ENCODE measurements at regions not wholly inside any gene's neighbourhood (a gene's known extent, or its start where the extent isn't known, plus 50 kb on each side); places are given as distances from the start of the nearest gene placed in this dataset.

DNA sequence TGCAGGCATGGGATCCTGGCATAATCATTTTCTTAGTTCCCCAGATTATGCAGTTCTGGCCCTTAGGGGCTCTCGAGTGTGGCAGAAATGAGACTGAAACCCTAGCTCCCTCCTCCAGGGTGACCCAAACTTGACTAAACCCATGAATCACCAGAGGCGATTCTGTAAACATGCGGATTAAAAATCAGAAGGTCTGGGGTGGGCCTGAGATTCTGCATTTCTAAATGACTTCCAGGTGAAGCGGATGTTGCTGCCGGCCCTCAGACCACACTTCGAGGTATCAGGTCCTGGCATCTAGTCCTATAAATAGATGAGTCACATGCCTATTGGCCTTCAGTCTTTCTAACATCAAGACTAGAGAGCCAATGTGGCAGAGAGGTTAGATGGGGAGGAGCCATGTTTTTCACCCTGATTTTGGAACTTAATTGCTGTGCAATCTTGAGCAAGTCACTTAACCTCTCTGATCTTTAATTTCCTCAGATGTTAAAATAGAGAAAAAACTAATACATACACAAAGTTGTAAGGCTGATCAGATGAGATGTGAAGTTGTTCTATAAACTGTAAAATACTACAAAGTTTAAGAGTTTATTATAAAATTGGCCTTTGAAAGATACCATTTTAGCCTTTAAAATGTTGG is 431.2 kb downstream of the FOXO1 start:
- no peak overlapping the region for H3K4me3 ChIP-seq (ENCODE audit: low read depth, low read length)

DNA sequence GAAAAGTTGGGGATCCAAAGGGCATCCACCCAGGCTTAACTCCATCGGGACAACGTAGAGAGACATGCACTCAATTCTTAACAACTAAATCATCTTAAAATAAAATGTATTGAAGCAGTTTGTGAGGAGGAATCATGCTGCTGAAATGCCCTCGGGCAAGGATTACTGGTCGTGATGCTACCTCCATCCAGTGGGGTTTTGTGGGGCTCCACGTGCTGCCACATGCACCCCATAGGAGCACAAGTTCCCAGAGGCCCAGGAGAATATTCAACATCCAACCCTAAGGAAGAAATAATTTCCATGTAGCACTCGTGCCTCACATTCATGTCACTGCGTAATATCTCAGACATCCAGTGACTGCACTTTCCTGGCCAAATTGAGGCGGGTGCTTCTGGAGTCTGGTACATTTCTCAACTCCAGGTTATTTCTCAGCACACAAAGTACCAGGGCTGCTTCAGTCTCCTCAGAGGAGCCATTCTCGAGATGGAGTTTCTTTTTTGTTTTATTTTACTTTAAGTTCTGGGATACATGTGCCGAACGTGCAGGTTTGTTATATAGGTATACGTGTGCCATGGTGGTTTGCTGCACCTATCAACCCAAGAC is 429.8 kb downstream of the FOXO1 start:
- no peak overlapping the region for H3K4me3 ChIP-seq (ENCODE audit: low read depth, low read length)

DNA sequence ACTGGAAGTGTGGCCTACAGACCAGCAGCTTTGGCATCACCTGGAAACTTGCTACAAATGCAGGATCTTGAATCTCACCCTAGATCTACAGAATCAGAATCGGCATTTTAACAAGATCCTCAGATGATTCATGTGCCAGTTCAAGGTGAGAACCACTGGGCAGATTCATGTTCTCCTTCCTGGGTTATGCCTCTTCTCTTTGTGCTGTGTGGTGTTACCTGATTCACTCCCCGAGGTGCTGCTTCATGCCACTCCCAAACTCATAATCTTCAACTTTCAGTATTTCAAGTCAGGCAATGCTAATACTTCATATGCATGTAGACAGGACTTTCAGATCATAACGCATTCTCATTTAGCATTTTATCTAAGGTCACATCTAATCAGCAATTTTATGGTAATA is 427.7 kb downstream of the FOXO1 start:
- no peak overlapping the region for H3K4me3 ChIP-seq (ENCODE audit: low read depth, low read length)

DNA sequence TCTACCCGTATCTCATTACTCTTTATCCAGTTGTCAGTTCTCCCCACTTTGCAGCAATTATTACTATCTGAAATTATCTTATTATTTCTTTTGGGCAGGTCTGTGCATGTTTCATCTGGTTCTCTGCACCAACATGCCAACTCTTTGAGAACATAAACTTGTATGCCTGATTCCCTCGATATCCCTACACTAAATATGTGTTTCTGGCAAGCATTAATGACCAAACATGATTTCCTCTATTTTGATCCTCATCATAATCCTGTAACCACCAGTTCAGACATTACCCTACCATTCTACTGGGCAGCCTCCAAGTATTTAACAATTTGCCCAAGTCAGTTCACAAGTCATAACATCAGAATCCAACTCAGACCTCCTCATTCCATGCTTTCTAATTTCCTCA is 426.1 kb downstream of the FOXO1 start:
- H3K4me3 ChIP-seq (ENCODE audit: low read depth, low read length), result no peak overlapping the region

DNA sequence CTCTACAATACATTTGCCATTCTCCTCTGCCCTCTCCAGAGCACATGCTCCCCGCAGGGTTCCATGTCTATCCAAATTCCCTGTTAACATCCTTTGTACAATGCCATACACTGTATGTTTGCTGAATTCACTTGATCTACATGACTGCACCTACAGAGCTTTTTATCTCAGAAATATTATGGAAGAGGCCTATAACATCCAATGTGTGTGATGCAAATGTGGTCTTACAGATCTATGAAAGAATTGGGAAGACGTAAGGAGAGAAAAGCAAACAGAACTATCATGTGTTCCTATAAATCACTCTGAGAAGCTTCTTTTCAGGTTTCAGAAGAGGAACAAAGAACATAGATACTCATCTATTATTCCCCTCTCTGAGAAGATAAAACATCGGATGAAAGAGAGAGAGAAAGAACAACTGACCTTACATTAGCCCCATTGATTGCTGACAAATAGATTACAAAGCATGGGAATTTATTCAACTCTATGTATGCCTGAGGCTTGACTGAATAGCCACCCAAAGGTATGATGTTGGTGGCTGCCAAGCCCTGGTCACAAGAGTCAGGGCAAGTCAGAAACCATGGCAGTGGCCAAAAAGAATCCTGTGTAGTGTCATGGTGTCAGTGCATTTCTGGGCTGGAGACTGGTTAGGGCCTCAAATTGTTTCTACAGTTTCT is 425.2 kb downstream of the FOXO1 start:
- H3K4me3 ChIP-seq (ENCODE audit: low read depth, low read length), result no peak overlapping the region

DNA sequence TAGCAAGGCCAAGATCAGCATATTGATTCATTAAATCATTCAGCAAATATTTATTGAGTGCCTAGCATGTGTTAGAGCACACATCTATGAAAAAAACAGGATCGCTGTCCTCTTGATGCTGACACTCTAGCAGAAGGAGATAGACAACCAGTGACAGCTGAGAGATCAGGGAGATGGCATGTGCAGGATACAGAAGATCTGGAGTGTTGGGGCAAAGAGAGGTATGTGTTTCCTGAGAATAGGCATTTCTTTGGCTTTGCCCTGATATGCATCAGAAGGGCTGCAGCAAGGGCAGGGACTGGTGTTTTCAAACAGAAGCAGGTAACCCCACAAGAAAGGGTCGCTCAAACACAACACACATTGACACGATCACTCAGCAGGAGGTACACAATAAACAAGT is 423.4 kb downstream of the FOXO1 start:
- no peak overlapping the region for H3K4me3 ChIP-seq (ENCODE audit: low read depth, low read length)

DNA sequence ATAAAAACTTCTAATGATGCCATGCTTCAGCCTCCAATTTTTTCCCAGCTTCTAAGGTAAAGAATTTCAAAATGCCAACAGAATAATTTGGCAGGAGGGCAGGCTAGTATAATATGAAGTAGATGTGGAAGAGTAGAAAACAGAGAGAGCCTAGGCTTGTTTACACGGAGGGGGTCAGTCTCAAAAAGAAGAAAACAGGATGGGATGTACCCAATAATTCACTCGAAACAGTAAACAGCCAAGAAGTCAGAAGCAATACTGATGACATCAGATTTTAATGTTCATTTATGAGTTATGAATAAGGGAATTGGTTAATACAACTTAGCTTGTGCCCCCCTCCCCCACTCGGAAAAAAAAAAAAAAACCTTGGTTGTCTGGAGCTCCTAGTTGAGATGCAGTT is 422.5 kb downstream of the FOXO1 start:
- no peak overlapping the region for H3K4me3 ChIP-seq (ENCODE audit: low read depth, low read length)

DNA sequence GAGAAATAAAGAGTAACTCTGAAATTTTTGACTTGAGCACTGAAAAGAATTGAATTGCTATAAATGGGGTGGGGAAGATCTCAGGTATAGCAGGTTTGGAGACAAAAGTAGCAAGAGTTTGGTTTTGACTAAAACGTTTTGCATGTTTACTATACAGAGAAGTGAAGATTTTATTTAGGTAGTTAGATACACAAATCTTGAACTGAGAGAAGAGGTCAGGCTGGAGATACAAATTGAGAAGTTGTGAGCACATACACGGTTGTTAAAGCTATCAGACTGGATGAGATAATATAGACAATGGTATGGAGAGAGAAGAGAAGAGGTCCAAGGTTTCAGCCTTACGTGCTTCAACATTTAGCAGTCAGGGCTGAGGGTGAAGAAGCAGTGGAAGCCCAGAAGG is 420.9 kb downstream of the FOXO1 start:
- H3K4me3 ChIP-seq (ENCODE audit: low read depth, low read length), result no peak overlapping the region

DNA sequence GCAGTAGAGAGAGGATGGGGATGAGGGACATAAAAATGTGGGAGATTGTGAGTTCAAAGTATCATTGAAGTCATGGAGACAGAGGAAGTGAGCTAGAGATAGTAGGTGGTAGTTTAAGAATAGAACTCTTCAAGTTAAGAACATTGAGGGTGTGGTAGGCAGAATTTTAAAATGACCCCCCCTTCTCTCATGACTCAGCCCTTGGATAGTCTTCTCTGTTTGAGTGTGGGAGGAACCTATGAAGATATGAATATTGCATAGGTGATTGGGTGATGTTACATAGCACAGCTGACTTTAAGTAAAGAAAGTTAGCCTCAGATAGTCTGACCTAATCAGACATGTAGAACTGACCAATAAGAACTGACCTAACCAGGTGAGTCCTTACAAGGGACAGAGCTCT is 418.6 kb downstream of the FOXO1 start:
- no peak overlapping the region for H3K4me3 ChIP-seq (ENCODE audit: low read depth, low read length)

DNA sequence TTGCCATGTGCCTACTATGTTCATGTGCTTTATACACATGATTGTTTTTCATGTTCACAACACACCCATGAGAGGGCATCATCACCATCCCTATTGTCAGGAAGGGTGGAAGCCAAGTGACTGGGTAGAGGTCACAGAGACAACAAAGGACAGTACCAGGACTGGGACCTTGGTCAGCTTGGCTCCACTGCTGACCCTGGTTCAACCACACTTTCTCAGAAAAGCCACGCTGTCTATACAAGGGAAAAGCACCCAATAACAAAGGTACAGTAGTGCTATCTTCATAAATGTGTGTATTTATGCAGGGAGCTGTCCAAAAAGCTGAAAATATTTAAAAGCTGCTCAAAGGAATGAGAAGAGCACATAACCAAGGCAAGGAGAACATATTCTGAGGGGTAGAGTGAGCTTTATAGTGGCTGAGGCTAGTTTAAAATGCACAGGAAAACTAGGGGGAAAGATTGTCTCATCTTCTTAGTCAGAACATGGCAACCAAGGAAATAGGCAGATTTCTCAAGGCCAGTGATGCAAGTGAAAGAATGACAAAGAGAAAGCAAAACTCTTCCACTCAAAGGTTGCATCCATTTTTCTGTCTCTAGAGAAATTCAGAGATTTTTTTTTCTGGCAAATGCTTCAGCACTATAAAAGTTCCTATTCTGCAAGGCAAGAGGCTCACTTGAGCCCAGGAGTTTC is 415.0 kb downstream of the FOXO1 start:
- no peak overlapping the region for H3K4me3 ChIP-seq (ENCODE audit: low read depth, low read length)

DNA sequence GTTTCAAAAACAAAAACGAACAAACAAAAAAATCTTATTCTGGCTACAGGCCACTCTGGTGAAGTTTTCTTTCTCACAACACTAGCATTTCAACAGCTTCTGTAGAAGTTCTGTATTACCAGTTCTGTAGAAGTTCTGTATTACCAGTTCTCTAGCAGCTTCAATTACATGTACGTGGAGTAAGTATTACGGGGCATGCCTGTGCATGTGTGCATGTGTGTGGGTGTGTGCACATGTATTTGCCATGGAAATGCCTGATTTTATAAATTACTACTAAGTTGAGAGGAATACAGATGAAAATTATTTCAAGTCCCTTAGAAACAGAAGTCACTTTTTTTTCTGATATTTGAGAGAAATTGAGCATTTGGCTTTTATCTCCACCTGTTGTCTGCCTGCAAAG is 414.2 kb downstream of the FOXO1 start:
- H3K4me3 ChIP-seq (ENCODE audit: low read depth, low read length), result no peak overlapping the region

DNA sequence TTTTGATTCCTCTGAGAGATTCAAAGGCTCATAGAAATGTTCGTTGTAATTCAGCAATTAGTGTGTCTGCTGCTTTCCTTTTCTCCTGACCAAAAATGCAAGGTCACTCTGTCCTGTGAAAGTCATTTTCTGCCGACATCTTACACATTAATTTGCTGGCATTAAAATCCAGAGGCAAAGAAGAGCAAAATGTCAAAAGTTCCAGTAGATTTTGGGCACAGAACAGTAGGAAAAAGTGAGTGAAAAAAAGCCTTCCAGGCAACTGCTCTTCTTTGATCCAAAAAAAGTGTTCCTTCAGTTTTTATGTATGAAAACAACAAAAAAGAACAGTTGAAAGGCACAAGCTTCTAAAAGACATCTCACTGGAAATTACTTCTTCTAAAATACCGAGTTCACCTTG is 413.8 kb downstream of the FOXO1 start:
- H3K4me3 ChIP-seq (ENCODE audit: low read depth, low read length), result no peak overlapping the region

DNA sequence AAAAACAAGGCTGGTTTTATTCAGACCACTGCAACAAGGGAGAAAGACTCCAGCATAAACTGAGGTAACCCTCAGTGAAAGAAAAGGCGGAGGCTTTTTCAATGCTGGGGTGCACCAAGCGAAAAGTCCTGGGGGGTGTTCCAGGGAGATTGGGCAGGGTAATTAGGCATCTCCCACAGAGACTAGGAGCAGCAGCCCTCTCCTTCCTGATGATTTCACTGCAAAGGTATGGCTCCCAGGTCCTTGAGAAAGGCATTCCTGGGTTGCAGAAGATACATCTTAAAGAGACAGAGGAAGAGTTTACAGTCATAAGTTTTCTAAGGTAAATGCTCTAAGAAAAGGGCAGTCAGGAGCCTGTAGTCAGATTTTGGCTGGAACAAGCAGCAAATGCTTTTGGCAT is 412.0 kb downstream of the FOXO1 start:
- H3K4me3 ChIP-seq (ENCODE audit: low read depth, low read length), result no peak overlapping the region

DNA sequence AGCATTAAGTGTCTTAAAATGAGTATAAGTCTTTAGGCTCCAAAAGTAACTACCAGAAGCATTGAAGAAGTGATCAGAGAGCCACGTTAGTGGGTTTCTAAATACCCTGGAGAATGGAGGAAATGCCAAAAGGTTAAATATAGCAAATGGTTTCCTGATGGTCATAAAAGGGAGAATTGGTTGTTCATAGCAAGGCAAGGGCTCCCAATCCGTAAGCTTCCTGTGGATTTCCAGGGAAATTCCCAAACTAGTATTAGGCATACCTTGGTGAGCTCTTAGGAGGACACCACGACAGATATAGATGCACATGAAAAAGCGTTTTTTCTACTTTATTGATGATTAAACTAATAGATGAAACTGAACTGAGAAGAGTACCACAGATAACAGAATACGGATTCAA is 410.9 kb downstream of the FOXO1 start:
- H3K4me3 ChIP-seq (ENCODE audit: low read depth, low read length), result no peak overlapping the region

DNA sequence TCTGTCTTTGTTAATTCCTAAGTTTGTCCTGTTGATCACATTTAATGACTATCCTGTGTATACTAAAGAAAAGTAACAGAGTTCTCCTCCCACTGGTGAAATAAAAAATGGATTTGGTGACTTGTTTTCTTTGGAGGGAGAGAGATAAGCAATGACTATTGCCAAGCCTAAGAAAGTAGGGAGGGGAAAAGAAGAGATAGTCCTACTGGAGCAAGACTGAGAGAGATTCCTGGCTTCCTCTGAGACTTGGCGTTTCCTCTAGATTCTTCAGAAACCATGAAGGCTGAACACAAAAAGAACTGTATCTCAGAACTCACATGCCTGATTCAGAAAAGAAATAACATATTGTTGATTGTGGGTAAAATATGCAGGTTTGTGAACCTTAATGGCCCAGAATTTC is 406.5 kb downstream of the FOXO1 start:
- no peak overlapping the region for H3K4me3 ChIP-seq (ENCODE audit: low read depth, low read length)

DNA sequence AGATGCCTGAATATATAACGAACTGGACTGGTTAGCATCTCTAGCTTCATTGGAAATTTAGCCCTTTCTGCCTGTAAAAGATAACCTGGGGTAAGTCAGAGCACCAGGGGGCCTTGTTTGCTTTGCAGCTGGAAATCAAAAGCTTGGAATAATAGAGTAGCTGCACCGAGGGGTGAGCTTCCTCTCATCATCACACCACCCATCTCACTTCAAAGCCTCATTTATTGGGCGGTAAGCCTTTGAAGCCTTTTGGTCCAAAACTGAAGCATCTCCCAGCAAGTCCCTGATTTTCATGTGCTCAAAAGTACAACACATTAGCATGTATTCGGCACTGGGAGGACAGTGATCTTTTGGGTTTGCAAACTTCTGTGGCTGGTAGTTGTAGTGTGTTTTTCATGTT is 405.1 kb downstream of the FOXO1 start:
- H3K4me3 ChIP-seq (ENCODE audit: low read depth, low read length), result no peak overlapping the region

DNA sequence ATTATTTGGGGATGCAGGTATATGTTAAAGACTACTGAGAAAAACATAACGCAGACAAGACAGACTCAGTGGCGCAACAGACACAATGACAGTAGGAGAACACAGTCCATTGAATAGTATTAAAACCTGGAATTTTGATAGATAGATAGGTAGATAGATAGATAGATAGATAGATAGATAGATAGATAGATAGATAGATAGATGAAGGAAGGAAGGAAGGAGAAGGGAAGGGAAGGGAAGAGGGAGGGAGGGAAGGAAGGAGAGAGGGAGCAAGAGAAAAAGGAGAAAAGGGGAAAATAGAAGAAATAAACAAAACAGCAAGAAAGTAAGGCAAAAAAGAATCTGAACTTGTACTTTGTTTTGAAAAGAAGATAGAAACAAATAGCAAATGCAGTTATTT is 404.5 kb downstream of the FOXO1 start:
- H3K4me3 ChIP-seq (ENCODE audit: low read depth, low read length), result no peak overlapping the region

DNA sequence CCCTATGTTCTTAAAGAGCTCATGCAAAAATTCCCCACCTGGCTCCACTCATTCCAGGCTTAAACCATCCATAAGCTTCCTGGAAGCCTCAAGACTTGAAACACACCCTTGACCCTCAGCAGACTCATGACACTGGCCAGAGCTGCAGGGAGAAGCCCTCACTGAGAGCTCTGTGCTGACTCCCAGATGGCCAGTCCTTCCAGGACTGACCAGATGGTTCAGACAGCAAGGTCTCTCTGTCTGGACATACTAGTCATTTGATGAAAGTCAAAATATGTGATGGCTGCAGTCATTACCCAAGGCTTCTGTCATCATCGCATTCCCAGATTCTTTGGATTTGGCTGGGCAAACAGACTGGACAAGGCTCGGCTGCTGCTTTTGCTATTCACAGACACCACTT is 397.4 kb downstream of the FOXO1 start:
- no peak overlapping the region for H3K4me3 ChIP-seq (ENCODE audit: low read depth, low read length)

DNA sequence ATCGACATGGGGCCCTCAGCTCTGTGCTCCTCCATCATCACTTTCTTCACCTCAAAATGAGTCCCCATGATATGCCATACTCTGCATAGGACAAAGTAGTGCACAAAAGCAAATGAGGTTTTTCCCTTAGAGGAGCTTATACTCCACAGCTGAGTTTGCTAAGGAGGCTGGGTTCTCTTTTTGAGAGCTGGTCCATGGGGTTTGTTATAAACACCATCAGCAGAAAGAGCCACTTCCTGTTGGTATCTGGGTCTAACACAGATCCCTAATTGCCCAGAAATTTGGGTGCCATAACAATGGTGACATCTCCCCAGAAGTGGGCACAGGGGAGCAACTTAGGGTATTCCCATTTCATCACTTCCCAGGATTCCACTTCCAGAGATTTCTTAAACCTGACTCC is 395.7 kb downstream of the FOXO1 start:
- no peak overlapping the region for H3K4me3 ChIP-seq (ENCODE audit: low read depth, low read length)

DNA sequence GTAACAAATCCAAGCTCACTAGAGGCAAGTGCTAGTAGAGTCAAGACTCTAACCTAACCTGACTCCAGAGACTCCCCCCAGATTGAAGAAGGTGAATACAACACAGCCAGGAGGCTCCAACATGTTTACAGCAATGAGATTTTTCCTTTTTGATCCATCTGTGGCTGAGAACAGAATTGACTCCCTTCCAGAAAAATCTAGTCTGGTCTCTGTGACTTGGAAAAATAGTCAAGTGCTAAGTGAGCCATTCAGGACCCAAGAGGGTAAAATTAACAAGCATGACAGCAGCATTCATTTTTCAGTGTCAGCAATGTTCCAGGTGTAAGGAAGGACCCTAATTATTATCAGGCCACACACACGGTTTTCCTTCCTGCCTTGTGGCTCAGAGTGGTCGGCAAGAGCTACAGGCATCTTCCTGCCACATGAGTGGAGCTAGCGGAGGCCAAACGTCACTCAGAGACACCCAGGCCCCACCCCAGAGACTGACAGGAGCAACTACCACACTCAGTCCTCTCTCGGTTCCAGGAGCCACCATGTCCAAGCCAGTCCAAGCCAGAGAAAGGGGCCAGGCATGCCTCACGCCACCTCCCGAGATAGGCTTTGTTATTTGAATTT is 395.1 kb downstream of the FOXO1 start:
- H3K4me3 ChIP-seq (ENCODE audit: low read depth, low read length), result no peak overlapping the region

DNA sequence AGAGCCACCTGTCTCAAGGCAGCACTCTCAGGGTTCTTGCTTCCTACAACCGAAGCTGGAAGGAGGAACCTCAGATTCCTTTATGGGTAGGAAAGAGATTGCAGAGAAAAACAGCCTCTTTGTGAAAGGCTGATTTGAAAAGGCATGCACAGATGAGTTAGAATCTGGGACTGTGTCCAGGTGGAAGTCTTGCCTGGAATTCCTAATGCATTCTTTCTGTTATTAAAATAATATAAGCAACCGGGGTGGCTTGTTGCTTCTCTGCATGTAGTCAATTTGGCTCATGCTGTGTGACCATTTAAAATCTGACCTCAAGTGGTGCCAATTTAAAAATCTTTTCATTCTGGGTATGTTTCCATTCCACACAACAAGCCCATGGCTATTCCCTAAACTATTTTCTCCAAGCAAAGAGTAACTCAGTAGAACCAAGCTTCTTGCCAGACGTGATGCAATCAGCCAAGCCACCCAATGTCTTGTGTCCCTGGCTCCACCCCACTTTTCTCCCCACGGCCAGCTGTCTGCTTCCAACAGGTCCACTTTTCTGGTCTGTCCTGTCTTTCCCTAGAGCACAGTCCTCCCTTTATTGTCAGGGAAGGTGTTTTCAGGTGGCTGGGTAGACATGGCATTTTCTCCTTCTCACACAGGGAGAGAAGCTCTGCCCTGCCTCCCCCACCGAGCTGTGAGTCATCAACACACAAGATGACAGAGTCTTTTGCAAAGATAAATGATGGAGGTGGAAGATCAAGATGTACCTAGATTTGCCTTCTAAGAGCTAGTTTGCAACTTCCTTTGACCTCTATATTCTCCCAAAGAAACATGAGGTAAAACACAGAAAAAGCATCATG is 394.3 kb downstream of the FOXO1 start:
- no peak overlapping the region for H3K4me3 ChIP-seq (ENCODE audit: low read depth, low read length)

Measured in iPS-11a (cell line).